NB4 (cell line): ENCODE measurements at regions not wholly inside any gene's neighbourhood (a gene's known extent, or its start where the extent isn't known, plus 50 kb on each side); places are given as distances from the start of the nearest gene placed in this dataset.
"Not testable (repeated sequence)": the region's sequence is repeated elsewhere in the genome, so short reads cannot be mapped to it uniquely, and the experiment has no call there.

Source experiments
- DNase-seq: peaks from one replicate; pipeline ENCODE4 v3.0.0; 2010; ENCODE audit warnings: low read depth
- H3K4me3 ChIP-seq: one replicate; pipeline ENCODE4 v1.5.1; 2011; ENCODE audit warnings: mild to moderate bottlenecking, low read depth, low read length, moderate library complexity
- MAX ChIP-seq: IDR thresholded peaks from 2 replicates; pipeline ENCODE4 v1.6.1; 2011; ENCODE audit warnings: low read depth, low read length
- MYC ChIP-seq: IDR thresholded peaks from 2 replicates; pipeline ENCODE4 v1.6.1; 2011; ENCODE audit warnings: low read depth, low read length
- POLR2A ChIP-seq: IDR thresholded peaks from 2 replicates; pipeline ENCODE4 v1.6.1; 2011; ENCODE audit warnings: mild to moderate bottlenecking; ENCODE audit not compliant: insufficient read length; ENCODE audit errors: extremely low read depth
- TF ChIP-seq, protein P1 (sequence below): IDR thresholded peaks from one replicate; pipeline ENCODE4 v1.5.1; 2012; ENCODE audit warnings: low read depth, low read length

GRCh38 chr6:76574746-76575145, 502.3 kb upstream of the IMPG1 start:
- DNase-seq: no peak
- TF ChIP-seq MAX (no peak), POLR2A (no peak), MYC (no peak)
- TF ChIP-seq, protein P1, sequence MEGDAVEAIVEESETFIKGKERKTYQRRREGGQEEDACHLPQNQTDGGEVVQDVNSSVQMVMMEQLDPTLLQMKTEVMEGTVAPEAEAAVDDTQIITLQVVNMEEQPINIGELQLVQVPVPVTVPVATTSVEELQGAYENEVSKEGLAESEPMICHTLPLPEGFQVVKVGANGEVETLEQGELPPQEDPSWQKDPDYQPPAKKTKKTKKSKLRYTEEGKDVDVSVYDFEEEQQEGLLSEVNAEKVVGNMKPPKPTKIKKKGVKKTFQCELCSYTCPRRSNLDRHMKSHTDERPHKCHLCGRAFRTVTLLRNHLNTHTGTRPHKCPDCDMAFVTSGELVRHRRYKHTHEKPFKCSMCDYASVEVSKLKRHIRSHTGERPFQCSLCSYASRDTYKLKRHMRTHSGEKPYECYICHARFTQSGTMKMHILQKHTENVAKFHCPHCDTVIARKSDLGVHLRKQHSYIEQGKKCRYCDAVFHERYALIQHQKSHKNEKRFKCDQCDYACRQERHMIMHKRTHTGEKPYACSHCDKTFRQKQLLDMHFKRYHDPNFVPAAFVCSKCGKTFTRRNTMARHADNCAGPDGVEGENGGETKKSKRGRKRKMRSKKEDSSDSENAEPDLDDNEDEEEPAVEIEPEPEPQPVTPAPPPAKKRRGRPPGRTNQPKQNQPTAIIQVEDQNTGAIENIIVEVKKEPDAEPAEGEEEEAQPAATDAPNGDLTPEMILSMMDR: no peak
- H3K4me3 ChIP-seq: no peak overlapping the region

- H3K4me3 ChIP-seq: no peak overlapping the region
- no peak for TF ChIP-seq MAX
- TF ChIP-seq MYC: no peak
- TF ChIP-seq POLR2A: no peak
- TF ChIP-seq, protein P1: no peak
- DNase-seq: no peak
Observed at GRCh38 chr6:76565932-76566331, 493.5 kb upstream of the IMPG1 start.

DNA sequence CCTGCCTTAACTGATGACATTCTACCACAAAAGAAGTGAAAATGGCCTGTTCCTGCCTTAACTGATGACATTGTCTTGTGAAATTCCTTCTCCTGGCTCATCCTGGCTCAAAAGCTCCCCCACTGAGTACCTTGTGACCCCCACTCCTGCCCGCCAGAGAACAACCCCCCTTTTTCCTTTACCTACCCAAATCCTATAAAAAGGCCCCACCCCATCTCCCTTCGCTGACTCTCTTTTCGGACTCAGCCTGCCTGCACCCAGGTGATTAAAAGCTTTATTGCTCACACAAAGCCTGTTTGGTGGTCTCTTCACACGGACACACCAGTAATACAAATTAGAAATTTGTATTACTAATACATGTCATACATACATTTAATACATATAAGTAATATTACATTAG, 489.9 kb upstream of the IMPG1 start:
- H3K4me3 ChIP-seq, DNase-seq: not testable (repeated sequence)

GRCh38 chr6:76560851-76561755, 488.6 kb upstream of the IMPG1 start:
- H3K4me3 ChIP-seq, DNase-seq: not testable (repeated sequence)

DNA sequence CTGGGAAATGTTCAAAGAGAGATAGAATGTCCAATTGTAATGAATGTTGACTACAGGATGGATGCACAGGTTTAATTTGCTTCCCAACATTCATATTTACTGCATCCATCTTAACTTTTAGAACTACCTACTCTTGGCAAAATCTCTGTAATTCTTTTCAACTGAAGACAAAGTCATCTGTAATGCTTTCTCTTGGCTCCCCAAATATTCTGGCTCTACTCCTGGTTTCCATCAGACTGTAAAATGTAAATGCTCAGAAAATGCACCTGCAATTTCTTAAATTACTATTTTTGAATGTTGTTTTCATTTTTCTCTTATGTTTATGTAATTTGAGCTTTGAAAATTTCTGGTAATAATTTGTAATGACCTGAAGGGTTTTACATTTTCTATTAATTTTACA, 480.8 kb upstream of the IMPG1 start:
- DNase-seq: no peak
- TF ChIP-seq, protein P1: no peak
- TF ChIP-seq MYC (no peak), MAX (no peak), POLR2A (no peak)
- no peak overlapping the region for H3K4me3 ChIP-seq

- no peak for DNase-seq
- TF ChIP-seq, protein P1: no peak
- TF ChIP-seq POLR2A (no peak), MYC (no peak), MAX (no peak)
Observed at GRCh38 chr6:76552268-76552667, 479.8 kb upstream of the IMPG1 start.

DNA sequence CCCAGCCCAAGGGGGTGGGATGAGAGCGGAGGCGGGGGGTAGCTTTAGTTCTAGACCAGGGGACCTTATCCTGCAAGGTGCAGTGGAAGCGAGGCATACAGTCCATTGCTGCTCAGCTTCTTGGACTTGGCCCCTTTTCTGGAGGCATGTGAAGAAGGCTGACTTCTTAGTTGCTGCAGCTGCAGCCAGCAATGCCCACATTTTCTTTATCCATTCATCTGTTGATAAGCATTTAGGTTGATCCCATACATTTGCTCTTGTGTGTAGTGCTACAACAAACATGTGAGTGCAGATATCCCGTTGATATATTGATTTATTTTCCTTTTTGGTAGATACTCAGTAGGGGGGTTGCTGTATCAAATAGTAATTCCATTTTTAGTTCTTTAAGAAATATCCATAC, 461.2 kb upstream of the IMPG1 start:
- no peak for DNase-seq
- H3K4me3 ChIP-seq: no peak overlapping the region
- TF ChIP-seq MYC: no peak
- no peak for TF ChIP-seq POLR2A
- TF ChIP-seq, protein P1: no peak
- TF ChIP-seq MAX: no peak

More at GRCh38 chr6:76552268-76552667, 479.8 kb upstream of the IMPG1 start:
- H3K4me3 ChIP-seq: no peak overlapping the region
